ENCODE measurements at regions not wholly inside any gene's neighbourhood (a gene's known extent, or its start where the extent isn't known, plus 50 kb on each side); places are given as distances from the start of the nearest gene placed in this dataset.

- no peak for DNase-seq (ENCODE audit: low spot score)
Measured at GRCh38 chr5:158297002-158297527, 438.1 kb upstream of the CLINT1 start.

GRCh38 chr5:158294701-158295100 is 435.8 kb upstream of the CLINT1 start:
- no peak for DNase-seq (ENCODE audit: low spot score)

GRCh38 chr5:158292981-158293380 is 434.0 kb upstream of the CLINT1 start:
- DNase-seq (ENCODE audit: low spot score), result no peak

- DNase-seq (ENCODE audit: low spot score), result no peak
Measured at GRCh38 chr5:158289967-158290366, 431.0 kb upstream of the CLINT1 start.

- no peak for DNase-seq (ENCODE audit: low spot score)
Measured at GRCh38 chr5:158288272-158288657, 429.3 kb upstream of the CLINT1 start.

GRCh38 chr5:158287643-158288271 is 428.8 kb upstream of the CLINT1 start:
- peak; percentile 23 for DNase-seq (ENCODE audit: low spot score)

- no peak for DNase-seq (ENCODE audit: low spot score)
Measured at GRCh38 chr5:158286827-158287226, 427.9 kb upstream of the CLINT1 start.

GRCh38 chr5:158285698-158286097 is 426.8 kb upstream of the CLINT1 start:
- no peak for DNase-seq (ENCODE audit: low spot score)

GRCh38 chr5:158284242-158284641 is 425.3 kb upstream of the CLINT1 start:
- no peak for DNase-seq (ENCODE audit: low spot score)

- DNase-seq (ENCODE audit: low spot score), result no peak
Measured at GRCh38 chr5:158283397-158283796, 424.5 kb upstream of the CLINT1 start.

GRCh38 chr5:158278216-158278925 is 419.4 kb upstream of the CLINT1 start:
- no peak for DNase-seq (ENCODE audit: low spot score)

- no peak for DNase-seq (ENCODE audit: low spot score)
Measured at GRCh38 chr5:158277276-158277675, 418.3 kb upstream of the CLINT1 start.

GRCh38 chr5:158276692-158277091 is 417.7 kb upstream of the CLINT1 start:
- DNase-seq (ENCODE audit: low spot score), result no peak

GRCh38 chr5:158275511-158275910 is 416.6 kb upstream of the CLINT1 start:
- DNase-seq (ENCODE audit: low spot score), result no peak

- DNase-seq (ENCODE audit: low spot score), result no peak
Measured at GRCh38 chr5:158273035-158273434, 414.1 kb upstream of the CLINT1 start.

GRCh38 chr5:158272409-158272808 is 413.5 kb upstream of the CLINT1 start:
- DNase-seq (ENCODE audit: low spot score), result no peak

- no peak for DNase-seq (ENCODE audit: low spot score)
Measured at GRCh38 chr5:158270996-158271554, 412.1 kb upstream of the CLINT1 start.

GRCh38 chr5:158268286-158268685 is 409.3 kb upstream of the CLINT1 start:
- no peak for DNase-seq (ENCODE audit: low spot score)

GRCh38 chr5:158267228-158267627 is 408.3 kb upstream of the CLINT1 start:
- no peak for DNase-seq (ENCODE audit: low spot score)

- no peak for DNase-seq (ENCODE audit: low spot score)
Measured at GRCh38 chr5:158265931-158266700, 407.2 kb upstream of the CLINT1 start.

- DNase-seq (ENCODE audit: low spot score), result no peak
Measured at GRCh38 chr5:158265346-158265745, 406.4 kb upstream of the CLINT1 start.

GRCh38 chr5:158264264-158264663 is 405.3 kb upstream of the CLINT1 start:
- DNase-seq (ENCODE audit: low spot score), result no peak

Measured in HuH-7 (cell line).